Stimulated activated CD8-positive, alpha-beta memory T cell treated with anti-CD3 and anti-CD28 coated beads, Interleukin-4, amount 100 ng/mL, for 1 hour (primary cell): ENCODE measurements at regions not wholly inside any gene's neighbourhood (a gene's known extent, or its start where the extent isn't known, plus 50 kb on each side); places are given as distances from the start of the nearest gene placed in this dataset.
"Not testable (repeated sequence)": the region's sequence is repeated elsewhere in the genome, so short reads cannot be mapped to it uniquely, and the experiment has no call there.

Experiments
- DNase-seq, 2 donors: peaks; one replicate each; pipeline ENCODE4 v3.0.0-alpha.2; 2020; ENCODE audit warnings: low read depth in 2 of 2, low spot score in 1 of 2

DNA sequence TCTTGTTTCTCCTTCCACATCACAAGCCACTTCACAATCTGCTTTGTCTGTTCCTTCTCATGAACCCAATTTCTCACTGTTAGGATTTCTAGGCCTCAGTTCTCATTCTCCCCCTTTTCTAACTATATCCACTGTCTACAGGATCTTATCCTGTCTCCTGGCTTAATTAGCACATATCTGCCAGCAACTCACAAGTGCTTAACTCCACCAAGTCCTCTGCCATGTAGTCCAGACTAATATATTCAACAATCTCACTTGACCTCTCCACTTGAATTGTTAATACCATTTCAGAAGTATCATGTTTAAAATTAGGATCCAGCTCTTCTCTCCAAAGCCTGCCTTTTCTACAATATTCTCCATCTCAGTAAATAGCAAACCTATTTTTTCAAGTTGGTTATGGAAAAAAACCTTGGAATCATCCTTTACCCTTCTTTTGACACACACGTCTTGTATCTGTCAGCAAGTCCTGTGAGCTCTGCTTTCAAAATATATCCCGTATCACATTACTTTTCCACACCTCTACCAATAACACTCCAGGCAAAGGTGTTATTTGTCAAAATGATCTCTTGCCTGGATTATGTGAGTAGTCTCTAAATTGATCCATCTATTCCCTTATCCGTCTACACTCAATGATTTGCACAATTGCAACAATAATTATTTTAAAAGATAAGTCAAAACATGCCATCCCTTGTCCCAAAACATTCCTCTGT, 127.2 kb upstream of the SLIT2 start:
- no peak for DNase-seq

DNA sequence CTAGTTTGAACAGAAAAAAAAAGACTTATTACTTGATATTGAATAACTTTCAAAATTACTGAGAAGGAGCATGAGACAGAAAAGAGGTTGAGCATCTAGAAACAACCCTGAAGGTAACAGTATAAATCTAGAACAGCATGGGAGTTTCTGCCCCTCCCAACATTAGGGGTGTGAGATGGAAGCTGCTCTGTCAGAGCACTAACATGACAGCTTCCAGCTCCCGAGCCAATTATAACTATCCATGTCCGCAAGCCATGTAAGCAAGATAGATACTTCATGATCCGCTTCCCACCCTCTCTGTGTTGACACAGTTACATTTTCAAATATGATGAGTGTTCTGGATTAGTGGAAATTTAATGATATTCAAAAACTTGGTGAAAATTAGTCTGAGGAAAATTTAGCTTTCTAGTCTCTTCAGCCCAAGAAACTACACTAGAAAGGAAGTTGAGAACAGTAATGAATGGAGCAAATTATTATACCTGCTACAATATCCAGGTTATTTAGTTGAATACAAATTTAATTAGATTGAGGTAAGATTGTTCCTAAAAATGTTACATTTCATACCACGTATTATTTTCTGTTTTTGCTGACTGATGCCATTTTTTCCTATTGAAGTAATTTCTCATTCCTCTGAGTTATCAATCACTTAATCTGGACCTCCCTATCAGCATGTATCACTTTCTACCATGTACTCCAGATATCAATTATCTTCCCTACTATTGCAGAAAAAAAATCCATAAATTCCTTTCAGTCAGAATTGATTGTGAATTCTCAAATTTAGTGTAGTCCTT, 129.3 kb upstream of the SLIT2 start:
- DNase-seq: no peak

DNA sequence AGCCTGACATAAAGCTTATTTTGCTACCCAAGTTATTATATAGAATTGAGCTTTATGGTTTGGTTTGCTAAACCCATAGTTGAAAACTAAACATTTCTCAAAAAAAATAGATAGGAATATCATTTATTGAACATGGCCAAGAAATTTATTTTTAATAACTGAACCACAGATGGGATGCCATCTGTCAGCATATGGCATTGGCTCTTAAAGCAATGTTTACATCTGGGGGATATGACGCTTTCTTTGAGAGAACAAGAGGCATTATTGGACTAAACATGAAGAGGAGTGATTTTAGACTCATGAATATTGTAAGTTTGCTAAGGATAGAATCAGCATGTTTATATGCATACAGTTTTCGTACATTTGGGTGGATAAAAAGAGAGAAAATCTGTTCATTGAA, 132.6 kb upstream of the SLIT2 start:
- DNase-seq: no peak

DNA sequence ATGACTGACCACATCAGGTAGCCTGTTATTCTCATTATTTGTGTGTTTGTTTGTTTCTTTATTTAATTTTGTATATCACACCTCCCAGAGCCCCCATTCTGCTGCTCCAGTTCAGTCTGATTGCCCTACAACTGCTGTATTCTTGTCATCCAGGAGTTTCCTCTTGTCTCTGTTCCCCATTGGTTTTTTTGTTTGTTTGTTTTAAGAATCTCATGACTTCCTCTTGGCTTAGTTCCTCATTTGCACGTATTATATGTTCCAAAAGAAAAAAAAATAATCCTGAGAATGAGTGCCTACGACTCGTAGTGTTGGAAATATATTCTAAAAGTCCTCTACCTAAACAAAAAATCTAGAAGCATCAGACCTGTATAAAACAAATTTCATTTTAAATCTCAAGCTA, 142.3 kb upstream of the SLIT2 start:
- DNase-seq: no peak

DNA sequence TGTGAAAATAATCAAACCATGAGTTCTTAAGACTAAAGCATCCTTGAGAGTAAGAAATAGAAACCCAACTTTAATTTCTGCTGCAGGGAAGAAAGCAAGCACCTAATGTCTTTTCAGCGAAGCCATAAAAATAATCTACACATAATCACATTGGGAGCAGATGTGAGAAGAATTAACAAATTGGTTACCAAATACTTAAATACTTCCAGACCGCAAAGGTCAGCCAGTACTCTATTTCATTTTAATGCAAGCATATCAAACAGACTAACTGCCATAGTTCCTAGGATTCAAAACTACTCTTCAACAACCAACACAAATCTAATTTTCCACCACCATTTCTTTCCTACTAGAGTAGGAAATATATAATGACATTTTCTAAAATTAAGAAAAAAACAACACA, 144.8 kb upstream of the SLIT2 start:
- DNase-seq: no peak

DNA sequence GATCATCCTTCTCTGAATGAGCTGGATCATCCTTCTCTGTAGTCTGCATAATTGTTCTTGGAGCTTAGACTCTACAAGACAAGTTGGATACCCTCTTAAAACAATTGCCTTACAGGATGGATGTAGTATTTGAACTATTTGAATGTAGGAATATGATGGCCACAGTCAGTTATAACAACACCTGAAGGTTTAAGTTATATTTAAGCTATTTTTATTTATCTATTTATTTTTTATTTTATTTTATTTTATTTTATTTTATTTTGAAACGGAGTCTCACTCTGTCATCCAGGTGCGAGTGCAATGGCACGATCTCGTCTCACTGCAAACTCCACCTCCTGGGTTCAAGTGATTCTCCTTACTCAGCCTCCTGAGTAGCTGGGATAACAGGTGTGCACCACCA, 149.9 kb upstream of the SLIT2 start:
- DNase-seq: no peak

DNA sequence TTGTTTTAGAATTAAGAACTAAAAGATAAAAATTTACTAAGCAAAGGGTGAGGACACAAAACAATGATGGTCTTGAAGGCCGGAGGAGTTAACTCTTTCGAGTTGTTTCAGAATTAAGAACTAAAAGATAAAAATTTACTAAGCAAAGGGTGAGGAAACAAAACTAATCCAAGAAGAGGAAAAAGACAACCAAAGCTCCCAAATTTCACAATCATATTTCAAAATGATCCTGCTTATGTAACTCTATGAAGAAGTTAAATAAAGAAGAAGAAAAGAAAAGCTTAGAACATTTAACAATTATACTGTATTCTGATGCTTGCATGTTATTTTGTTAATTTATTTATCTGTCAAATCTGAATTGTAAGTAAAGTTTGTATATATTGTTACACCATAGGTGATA, 154.8 kb upstream of the SLIT2 start:
- DNase-seq: no peak

DNA sequence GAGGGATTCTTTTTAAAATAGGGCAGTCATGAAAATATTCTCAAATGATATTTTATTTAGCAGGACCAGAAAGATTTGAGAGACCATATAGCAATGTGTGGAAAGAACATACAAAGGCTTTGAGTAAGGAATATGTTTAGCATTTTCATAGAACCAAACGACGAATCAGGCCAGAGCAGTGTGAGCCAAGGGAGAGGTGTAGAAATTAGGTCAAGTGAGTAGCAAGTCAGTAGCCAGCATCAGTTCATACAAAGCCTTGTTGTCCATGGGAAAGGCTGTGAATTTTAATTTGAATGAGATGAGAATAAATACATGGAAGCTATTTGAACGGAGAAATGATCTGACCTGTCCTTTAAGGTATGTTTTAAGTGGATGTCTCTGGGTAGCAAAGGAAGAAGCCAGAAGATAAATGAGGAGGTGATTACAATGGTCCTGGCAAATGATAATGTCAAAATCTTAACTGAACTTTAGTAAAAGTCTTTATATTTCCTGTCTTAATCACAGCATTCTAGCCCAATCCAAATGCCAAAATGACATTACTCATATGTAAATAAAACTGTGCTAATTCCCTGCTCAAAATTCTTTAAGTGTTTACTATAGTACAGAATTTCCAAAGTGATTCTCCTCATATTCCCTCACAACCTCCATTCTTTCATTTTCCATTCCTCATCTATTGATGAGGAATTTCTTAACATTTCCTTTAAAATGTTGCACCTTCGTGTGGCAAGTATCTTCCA, 155.7 kb upstream of the SLIT2 start:
- no peak for DNase-seq

DNA sequence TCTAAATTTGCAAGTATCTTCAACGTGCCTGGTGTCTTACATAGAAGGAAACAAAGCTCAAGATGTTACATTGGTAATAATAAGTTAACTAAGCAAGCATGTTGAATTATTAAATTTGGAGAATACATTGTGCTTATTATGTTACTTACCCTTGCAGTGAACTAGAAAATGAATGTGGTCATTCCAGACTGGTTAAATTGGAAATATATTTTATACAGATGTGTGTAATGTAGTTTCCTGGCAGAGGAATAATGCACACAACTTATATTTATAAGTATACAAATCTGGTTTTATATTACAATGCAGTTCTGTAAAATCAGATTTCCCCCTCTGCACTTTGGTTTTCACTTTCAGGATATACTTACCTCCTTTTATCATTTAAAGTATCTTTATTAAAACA, 159.9 kb upstream of the SLIT2 start:
- DNase-seq: no peak

DNA sequence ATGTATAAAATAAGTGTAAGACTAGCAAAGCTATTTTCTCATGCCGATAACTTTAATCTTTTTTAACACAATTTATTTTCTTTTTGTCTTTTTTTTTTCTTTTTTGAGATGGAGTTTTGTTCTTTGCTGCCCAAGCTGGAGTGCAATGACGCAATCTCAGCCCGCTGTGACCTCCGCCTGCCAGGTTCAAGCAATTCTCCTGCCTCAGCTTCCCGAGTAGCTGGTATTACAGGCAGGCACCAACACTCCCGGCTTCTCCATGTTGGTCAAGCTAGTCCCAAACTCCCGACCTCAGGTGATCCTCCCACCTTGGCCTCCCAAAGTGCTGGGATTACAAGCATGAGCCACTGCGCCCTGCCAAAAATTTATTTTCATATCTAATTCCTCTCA, 164.2 kb upstream of the SLIT2 start:
- DNase-seq: no peak

DNA sequence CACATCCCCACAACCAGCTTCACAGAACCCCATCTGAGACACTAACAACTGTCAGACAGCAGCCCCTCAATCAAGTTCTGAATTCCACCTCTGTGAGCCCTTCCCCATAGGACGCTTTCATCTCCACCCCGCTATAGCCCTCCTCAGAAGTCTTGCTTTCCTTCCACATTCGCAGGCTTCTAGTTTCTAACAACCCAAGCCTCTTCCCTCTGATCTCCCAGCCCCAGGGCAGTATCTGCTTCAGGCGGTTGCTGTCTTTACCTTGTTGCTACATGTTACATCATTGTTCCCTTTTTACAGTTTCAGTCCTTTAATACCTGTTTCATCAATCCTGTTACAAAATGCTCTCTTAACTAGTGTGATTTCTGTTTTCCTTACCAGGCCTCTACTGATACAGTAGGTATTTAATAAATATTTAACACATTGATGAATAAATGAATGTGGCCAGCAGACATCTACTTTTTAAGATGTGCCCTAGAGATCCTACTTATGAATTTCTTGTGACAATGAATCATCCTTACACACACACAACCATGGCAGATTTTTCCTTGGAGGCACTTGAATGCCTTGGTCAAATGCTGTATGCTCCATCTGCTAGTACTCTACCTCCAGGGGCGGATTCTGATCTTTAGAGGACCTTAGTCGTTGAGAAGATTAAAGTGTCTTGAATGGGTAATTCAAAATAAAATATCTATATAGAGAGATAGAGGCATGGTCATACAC, 164.7 kb upstream of the SLIT2 start:
- no peak for DNase-seq

DNA sequence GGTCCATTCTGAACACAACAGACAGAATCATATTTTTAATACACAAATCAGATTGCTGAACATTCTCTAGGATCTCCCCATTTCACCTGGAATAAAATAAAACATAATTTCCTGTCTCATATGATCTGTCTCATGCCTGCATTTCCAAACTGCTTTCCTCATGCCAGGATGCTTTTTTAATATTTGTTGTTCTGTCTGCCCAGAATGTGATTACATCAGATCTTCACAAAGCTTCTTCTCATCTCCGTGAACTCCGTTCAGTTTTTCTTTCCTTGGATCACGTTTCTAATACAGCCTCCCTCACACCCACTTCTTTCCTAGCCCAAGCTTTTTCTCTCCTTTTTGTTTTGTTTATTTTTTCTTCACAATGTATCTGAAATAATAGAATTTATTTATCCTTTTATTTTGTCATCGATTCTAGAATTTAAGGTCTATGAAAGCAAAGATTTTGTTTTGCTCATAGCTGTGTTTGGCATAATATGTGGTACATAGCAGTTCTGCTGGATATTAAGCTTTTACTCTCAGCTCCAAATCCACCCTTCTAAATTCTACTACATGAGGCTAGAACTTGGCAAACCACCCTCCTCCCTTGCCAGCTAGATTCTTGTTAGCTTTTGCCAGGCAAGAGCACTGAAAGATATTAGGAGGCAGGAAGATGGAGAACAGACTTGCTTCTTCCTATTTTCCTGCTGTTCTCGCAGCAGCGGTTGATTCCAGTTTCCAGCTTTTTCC, 165.5 kb upstream of the SLIT2 start:
- no peak for DNase-seq

DNA sequence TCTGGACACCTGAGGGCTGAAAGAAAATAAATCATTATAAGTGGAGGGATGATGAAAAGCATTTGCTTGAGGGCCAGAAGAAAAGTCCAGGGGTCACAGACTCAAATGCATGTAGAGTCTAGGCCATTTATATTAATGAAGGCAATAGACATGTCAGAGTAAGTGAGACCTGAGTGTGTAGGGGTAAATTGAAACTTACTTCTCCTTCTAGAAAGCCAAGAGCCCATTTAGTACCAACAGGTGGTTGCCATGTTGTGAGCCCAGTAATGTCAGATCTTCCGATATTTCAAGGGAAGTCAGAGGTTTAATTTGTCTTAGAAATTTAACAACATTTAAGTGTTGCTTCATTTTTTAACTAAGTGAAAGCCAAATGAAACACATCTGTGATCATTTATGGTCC, 166.1 kb upstream of the SLIT2 start:
- no peak for DNase-seq

DNA sequence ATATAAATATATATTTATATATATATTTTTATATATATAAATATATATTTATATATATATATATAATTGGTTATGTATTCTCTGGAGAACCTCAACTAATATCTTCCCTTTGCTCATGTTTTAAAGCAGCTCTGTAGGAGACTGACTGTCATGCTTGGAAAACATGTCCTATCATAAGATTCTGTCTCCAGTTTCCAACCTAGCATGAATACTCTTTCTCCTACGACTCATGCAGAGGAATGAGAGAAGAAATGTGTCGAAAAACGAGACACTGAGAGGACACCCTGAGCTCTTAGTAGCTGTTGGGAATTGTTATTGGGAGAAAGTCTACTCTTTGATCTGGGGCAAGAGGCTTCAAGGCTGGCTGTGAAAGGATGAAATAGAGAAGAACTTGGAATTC, 166.5 kb upstream of the SLIT2 start:
- DNase-seq: no peak

DNA sequence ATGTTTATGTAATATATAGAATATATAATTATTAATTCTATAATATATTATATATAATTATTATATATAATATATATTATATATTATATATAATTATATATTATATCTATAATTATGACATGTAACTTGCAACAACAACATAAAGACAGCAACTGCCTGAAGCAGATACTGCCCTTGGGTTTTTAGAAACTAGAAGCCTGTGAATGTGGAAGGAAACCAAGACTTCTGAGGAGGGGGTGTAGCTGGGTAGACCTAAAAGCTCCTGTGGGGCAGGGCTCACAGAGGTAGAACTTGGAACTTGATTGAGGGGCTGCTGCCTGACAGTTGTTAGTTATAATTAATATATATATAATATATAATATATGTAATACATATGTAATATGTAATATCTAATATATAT, 167.2 kb upstream of the SLIT2 start:
- no peak for DNase-seq

DNA sequence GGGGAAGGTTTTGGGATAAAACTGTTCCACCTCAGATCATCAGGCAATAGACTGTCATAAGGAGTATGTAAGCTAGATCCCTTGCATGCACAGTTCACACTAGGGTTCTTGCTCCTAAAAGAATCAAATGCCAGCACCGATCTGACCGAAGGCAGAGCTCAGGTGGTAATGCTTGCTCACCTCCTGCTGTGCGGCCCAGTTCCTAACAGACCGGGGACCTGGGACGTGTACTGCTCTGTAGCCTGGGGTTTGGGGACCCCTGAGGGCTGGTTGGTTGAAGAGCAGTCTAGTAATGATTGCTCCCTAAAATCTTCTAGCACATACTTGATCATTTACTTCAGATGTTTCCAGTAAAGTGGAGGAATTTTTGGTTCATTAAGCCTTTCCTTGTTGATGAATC, 173.1 kb upstream of the SLIT2 start:
- DNase-seq: no peak

DNA sequence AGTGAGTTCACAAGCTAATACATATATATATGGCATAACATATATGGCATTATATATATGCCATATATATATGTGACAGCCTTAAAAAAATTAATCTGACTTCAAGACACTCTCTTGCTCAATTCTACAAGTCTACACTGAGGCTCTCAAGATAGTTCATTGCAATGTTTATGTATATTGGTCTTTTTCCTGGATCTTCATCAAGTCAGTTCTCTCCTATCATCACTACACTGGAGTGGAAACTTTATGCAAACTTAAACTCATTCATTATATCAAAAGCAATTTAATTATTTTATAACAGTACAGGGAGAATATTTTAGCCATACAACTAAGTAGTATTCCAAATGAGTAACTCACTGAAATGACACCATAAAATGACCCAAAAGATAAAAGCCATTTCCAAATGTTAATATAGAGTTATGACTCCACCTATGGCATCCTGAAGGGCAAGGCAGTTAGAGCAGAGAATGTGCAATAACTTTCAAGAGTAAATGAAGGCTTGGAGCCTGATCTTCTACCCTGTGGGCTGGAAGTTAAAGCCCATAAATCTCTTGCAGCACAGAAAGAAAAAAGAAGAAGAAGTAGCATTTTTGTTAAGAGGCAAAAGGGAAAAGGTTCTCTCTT, 176.3 kb upstream of the SLIT2 start:
- no peak for DNase-seq

DNA sequence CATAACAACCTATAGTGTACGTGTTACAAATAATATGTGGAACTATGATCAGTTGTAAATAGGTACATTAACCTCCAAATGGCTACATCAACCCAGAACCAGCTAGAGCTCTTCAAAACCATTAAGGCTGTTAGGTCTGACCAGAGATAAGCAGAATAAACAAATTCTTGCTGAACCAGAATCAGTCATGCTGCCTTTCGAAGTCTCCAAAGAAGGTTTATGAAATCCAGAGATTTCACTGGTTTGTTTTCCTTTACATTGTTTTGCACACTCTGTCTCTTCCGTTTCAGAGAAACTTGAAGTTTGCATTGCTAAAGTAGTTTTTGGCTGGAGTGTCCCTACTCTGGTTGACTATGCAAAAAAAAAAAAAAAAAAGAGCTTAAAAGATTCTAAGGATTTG, 177.3 kb upstream of the SLIT2 start:
- no peak for DNase-seq

DNA sequence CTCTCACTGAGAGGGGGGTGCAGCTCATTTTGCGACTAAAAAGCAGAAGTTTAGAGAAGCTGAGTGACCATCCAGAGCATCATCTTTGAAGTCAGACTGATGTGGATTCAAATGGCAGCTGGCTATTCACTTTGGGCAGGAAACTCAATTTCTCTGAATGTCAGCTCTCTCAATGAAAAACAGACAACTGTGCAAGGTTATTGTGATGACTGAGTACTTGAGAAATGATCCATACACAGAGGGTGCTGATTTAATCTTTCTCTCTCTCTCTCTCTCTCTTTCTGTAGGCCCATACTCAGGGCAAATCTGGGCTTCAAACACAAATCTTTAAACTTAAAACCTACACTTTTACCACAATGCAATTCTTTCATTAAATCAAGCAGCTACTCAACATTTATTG, 185.8 kb upstream of the SLIT2 start:
- DNase-seq: no peak

DNA sequence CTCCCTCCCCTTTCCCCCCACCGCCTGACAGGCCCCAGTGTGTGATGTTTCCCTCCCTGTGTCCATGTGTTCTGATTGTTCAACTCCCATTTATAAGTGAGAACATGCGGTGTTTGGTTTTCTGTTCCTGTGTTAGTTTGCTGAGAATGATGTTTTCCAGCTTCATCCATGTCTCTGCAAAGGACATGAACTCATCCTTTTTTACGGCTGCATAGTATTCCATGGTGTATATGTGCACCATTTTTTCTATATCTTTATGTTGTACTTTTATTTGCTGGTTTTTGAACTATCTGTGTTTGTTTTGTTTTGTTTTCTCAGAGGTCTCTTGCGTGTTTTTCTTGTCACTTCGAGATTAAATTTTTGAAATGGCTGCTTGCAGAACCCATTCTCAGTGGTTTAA, 188.8 kb upstream of the SLIT2 start:
- not testable (repeated sequence) for DNase-seq

DNA sequence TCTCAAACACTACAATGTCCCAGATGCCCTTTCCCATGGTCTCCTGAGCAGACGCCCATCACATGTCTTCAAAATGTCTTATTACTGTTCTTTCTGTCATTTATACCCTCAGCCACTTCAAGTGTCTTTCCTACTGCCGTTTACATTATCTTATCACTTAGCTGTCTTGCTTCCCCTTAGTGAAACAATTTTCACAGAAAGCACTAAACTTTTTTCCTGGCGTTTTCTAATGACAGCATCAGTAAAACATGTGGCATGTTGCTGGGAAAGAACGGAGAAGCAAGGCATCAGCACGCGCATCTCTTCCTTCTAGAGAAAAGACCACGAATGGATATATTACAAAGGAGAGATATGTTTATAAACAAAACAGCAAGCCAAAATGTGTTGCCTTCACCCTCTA, 189.7 kb upstream of the SLIT2 start:
- DNase-seq: no peak
